ENCODE measurements at regions not wholly inside any gene's neighbourhood (a gene's known extent, or its start where the extent isn't known, plus 50 kb on each side); places are given as distances from the start of the nearest gene placed in this dataset.

DNA sequence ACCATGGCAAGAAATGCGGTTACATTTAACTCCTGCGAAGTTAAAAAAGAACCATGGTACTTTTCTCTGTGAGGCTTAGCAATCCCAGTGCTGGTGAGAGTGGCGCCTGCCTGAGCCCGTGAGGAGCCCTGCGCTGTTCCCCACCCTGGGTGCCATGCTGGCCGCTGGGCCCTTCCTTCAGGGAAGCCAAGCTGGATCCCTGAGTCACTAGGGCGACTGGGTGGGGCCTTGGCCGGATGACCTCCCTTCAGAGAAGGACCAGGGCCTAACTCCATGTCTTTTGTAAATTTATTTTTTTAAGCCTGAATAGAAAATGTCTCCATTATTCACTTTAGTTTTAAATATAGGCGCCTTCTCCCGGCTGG lies 209.1 kb downstream of the ERMARD start:
- H3K36me3 Mint-ChIP-seq (ENCODE audit: low read depth), result no peaks in the 10 kb centered on the region
- no peak overlapping the region for H3K27ac Mint-ChIP-seq
- H3K27me3 Mint-ChIP-seq (ENCODE audit: low read depth), result peaks cover 16% of the 10 kb centered on the region
- no peaks in the 10 kb centered on the region for H3K4me1 Mint-ChIP-seq (ENCODE audit: low read depth)
- no peaks in the 10 kb centered on the region for H3K9me3 Mint-ChIP-seq
- no peak for DNase-seq (ENCODE audit: low spot score)
- H3K4me3 Mint-ChIP-seq, result no peak overlapping the region

DNA sequence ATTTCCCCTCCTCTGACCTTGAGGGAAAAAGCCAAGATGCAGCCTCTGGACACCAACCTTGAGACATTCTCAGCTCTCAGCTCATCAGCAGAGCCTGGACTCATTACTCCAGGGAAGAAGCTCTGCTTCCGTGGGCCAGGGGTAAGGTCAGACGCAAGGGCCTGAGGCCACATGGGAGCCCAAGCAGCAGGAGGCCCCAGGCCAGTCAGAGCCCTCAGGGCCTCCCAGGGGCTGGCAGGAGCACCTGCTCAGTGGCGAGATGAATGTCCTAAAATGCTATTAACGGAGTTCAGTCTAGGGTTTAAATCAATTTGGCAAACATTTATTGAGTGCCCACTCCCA lies 208.6 kb downstream of the ERMARD start:
- H3K27ac Mint-ChIP-seq, result no peak overlapping the region
- no peaks in the 10 kb centered on the region for H3K36me3 Mint-ChIP-seq (ENCODE audit: low read depth)
- H3K9me3 Mint-ChIP-seq, result no peaks in the 10 kb centered on the region
- H3K4me3 Mint-ChIP-seq, result no peak overlapping the region
- H3K4me1 Mint-ChIP-seq (ENCODE audit: low read depth), result no peaks in the 10 kb centered on the region
- peaks cover 15% of the 10 kb centered on the region for H3K27me3 Mint-ChIP-seq (ENCODE audit: low read depth)
- no peak for DNase-seq (ENCODE audit: low spot score)

DNA sequence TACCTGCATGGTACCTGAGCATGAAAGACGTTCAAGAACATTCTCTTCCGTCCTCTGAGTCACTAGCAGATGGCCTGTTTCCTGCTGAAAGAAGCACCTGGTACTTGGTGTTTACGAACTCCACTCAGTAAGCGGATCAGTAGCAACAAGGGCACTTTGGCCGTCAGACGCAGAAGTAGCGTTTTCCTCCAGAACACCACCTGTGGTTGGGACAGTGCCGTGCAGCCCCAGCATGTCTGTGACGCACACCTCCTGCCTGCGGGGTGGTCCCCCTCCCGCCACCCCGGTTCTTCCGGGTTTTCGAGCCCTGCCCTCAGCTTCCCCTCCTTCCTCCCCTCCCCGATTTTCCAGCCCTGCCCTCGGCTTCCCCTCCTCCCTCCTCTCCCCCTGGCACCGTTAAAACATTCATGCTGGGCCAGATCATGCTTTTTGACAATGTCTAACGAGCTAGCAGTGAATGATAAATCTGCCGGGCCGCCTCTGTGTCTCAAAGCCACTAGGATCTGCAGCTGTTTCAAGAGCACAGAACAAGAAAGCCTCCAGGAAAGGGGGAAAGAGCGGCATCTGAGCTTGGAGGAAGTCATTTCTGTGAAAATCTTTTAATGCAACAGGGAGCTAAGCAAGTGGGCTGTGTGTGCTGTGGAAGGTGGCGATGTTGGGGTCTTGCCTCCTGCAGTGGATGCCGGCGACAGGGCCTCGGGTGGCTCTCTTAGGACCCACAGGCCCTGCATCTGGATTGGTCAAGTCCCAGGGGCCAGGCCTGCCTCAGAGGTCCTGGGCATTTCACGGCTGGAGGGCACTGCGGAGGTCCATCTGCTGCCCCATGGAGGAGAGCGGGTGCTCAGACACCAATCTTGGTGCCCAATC lies 207.9 kb downstream of the ERMARD start:
- DNase-seq (ENCODE audit: low spot score), result no peak
- Mint-ChIP-seq H3K27ac (no peak overlapping the region), H3K36me3 (ENCODE audit: low read depth) (no peaks in the 10 kb centered on the region)

DNA sequence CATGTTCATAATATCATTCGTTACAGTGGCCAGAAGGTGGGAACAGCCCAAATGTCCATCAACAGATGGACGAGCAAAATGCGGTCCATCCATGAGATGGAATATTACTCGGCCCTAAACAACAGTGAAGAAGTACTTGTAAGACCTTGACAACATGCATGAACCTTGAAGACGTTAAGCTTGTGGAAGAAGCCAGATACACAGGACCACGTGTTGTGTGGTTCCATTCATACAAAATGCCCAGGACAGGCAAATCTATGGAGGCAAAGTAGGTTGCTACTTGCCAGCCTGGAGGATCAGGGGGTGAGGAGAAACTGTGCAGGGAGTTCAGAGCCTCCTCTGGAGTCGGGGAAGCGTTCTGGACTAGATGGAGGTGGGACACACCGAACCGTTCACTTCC lies 207.1 kb downstream of the ERMARD start:
- Mint-ChIP-seq H3K27me3 (ENCODE audit: low read depth) (peaks cover 15% of the 10 kb centered on the region), H3K9me3 (no peaks in the 10 kb centered on the region), H3K4me3 (no peak overlapping the region), H3K36me3 (ENCODE audit: low read depth) (no peaks in the 10 kb centered on the region), H3K4me1 (ENCODE audit: low read depth) (no peaks in the 10 kb centered on the region), H3K27ac (no peak overlapping the region)
- DNase-seq (ENCODE audit: low spot score), result no peak

More for the DNA sequence above, 207.9 kb downstream of the ERMARD start:
- H3K4me1 Mint-ChIP-seq (ENCODE audit: low read depth), result no peaks in the 10 kb centered on the region
- H3K4me3 Mint-ChIP-seq, result no peak overlapping the region
- no peaks in the 10 kb centered on the region for H3K9me3 Mint-ChIP-seq
- H3K27me3 Mint-ChIP-seq (ENCODE audit: low read depth), result peaks cover 15% of the 10 kb centered on the region

DNA sequence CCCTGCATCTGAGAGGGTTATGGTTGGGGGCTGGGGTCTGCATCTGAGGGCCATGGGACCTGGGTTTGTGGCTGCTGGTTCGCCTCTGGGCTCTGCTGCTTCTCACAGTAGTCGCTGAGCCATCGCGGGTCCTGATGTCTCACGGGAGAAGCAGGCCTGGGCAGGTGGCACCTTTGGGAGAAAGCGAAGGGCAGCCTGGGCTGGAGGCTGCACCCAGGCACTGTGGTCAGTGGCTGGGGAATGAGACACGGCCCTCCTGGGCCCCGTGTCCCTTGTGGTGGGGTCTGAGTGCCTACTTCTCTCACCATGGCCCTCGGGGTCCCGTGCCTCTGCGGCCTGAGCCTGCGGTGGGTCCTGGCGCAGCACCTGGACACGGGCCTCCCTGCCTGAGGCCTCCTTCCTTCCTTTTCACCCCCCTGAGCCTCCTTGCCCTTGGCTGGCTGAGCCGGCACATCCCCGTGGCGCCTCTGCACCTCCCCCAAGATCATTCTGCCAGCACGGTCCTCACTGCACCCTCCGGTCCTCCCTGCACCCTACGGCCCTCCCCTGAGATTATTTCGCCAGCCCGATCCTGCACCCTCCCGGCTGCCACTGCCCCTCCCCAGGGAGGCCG lies 206.0 kb downstream of the ERMARD start:
- H3K27ac Mint-ChIP-seq, result no peak overlapping the region
- H3K4me1 Mint-ChIP-seq (ENCODE audit: low read depth), result no peaks in the 10 kb centered on the region
- H3K4me3 Mint-ChIP-seq, result no peak overlapping the region
- no peak for DNase-seq (ENCODE audit: low spot score)
- H3K9me3 Mint-ChIP-seq, result no peaks in the 10 kb centered on the region
- H3K27me3 Mint-ChIP-seq (ENCODE audit: low read depth), result peaks cover 8% of the 10 kb centered on the region
- H3K36me3 Mint-ChIP-seq (ENCODE audit: low read depth), result no peaks in the 10 kb centered on the region

DNA sequence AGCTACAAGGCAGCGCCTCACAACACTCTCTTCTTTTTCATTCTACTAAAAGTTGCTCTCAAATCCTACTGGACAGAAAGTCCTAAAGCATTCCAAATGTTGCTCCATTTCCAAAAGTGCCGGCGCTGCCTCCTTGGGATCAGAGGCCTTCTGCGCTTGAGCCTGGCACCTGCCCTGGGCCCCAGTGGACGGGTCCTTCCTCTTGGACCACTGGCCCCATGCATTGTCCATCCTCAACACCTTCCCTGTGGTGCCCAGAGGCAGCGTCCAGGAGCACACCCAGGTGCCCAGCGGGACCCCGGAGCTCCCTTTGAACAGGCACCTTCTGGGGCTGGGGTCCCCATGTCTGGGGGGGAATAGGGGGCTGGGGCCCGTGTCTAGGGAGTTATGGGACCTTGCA lies 205.2 kb downstream of the ERMARD start:
- Mint-ChIP-seq H3K4me3 (no peak overlapping the region), H3K4me1 (ENCODE audit: low read depth) (no peaks in the 10 kb centered on the region), H3K27ac (no peak overlapping the region), H3K9me3 (no peaks in the 10 kb centered on the region), H3K36me3 (ENCODE audit: low read depth) (no peaks in the 10 kb centered on the region), H3K27me3 (ENCODE audit: low read depth) (peaks cover 4% of the 10 kb centered on the region)
- DNase-seq (ENCODE audit: low spot score), result no peak

DNA sequence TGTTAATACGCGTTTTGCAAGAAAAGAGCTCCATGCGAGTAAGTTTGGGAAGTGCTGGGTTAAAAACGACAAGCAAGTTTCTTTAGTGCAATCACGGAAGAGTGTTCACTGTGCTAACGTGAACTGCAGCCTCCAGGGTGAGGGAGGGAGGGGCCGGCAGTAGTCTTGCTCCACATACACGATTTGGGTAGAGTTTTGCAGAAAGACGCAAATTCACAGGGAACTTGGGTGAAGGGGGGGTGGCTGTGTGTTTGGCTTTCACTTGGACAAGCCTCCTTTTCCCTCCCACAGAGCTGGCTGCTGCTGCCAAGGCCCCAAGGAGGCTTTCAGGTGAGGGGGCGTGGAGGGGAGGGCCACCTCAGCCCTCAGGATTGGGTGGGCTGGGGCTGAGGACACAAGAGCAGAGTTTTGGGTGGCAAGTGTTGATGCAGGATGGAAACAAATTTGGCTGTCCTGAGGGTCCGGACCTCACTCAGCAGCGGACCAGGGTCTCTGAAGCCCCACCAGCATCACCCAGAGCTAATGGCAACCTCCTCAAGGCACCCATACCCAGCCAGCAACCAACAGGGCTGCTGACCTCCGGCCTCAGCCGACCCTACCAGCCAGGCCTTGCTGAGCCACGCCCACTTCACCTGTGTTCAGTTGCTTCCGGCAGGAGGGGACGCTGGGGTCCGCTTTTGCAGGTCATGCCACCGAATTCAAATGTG lies 204.5 kb downstream of the ERMARD start:
- Mint-ChIP-seq H3K27me3 (ENCODE audit: low read depth) (no peaks in the 10 kb centered on the region), H3K27ac (no peak overlapping the region), H3K4me3 (no peak overlapping the region), H3K36me3 (ENCODE audit: low read depth) (no peaks in the 10 kb centered on the region), H3K4me1 (ENCODE audit: low read depth) (no peaks in the 10 kb centered on the region), H3K9me3 (no peaks in the 10 kb centered on the region)
- no peak for DNase-seq (ENCODE audit: low spot score)

DNA sequence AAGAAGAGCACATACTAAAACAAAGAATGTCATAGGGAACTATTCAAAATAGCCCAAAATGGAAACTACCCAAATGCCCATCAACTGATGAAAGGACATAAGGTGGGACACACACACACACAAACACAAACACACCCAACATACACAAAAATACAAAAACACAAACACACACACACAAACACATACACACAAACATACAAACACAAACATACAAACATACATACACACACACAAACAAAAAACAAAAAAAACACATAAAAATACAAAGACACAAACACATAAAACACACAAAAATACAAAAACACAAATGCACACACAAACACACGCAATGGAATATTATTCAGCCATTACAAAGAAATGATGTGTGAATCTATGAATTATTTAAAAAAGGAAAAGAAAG lies 203.6 kb downstream of the ERMARD start:
- no peak overlapping the region for H3K4me3 Mint-ChIP-seq
- no peaks in the 10 kb centered on the region for H3K9me3 Mint-ChIP-seq
- no peaks in the 10 kb centered on the region for H3K27me3 Mint-ChIP-seq (ENCODE audit: low read depth)
- no peak overlapping the region for H3K27ac Mint-ChIP-seq
- no peaks in the 10 kb centered on the region for H3K36me3 Mint-ChIP-seq (ENCODE audit: low read depth)
- H3K4me1 Mint-ChIP-seq (ENCODE audit: low read depth), result no peaks in the 10 kb centered on the region
- DNase-seq (ENCODE audit: low spot score), result no peak

DNA sequence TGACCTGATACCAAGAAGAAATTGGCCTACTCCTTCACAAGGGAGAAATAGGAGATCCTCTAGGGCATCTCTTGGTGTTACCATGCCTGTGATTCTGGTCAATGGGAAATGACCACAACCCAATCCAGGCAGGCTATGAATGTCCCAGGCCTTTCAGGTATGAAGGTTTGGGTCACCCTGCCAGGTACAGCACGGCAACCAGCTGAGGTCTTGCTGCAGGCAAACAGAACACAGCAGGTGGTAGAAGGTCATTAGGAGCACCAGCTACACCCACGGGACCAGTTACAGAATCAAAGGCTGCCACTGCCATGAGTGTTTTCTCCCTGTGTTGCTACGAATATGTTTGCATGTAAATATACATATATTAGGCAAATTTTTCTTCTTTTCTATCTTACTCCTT lies 202.3 kb downstream of the ERMARD start:
- Mint-ChIP-seq H3K27ac (no peak overlapping the region), H3K27me3 (ENCODE audit: low read depth) (peaks cover 5% of the 10 kb centered on the region), H3K36me3 (ENCODE audit: low read depth) (no peaks in the 10 kb centered on the region), H3K4me1 (ENCODE audit: low read depth) (no peaks in the 10 kb centered on the region), H3K9me3 (no peaks in the 10 kb centered on the region), H3K4me3 (no peak overlapping the region)
- no peak for DNase-seq (ENCODE audit: low spot score)

DNA sequence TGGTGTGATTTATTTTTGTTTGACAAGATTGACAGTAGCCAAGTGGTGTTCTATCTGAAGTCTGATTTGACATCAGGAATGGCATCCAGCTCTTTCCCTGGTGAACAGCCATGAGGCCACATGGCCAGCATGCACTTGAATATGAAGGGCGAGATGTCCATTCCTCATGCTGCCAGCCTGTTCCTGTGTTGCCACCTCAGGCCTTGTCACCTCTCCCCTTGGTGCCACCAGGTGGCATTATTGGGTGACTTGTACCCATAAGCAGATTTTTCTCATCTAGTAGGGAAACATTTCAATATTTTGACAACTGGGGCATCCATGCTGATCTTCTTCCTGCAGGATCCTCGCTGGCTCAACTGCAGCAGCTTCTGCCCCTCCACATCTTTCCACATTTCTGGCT lies 199.1 kb downstream of the ERMARD start:
- Mint-ChIP-seq H3K27ac (no peak overlapping the region), H3K4me3 (no peak overlapping the region), H3K27me3 (ENCODE audit: low read depth) (peaks cover 11% of the 10 kb centered on the region), H3K9me3 (no peaks in the 10 kb centered on the region), H3K36me3 (ENCODE audit: low read depth) (no peaks in the 10 kb centered on the region), H3K4me1 (ENCODE audit: low read depth) (peaks cover 5% of the 10 kb centered on the region)
- no peak for DNase-seq (ENCODE audit: low spot score)

DNA sequence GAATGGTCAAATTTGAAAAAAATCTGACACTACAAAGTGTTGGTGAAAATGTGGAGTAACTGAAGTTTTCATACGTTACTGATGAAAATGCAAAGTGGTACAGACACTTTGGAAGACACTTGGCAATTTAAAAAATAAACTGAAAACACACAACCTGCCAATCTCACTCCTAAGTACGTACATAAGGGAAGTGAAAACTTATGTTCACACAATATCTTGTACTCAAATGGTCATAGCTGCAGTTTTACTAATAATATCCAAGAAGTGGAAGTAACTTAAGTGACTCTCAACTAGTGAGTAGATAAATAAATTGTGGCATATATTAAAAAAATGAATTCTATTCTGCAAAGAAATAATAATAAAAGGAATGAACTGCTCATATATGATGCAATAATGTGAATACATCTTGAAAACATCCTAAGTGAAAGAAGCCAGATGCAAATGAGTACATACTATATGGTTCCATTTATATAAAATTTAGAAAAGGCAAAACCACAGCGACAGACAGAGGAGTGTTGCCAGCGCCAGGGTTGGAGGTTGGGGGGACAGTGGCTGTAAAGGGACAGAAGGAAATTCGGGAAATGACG lies 198.2 kb downstream of the ERMARD start:
- Mint-ChIP-seq H3K9me3 (no peaks in the 10 kb centered on the region), H3K4me3 (no peak overlapping the region), H3K36me3 (ENCODE audit: low read depth) (no peaks in the 10 kb centered on the region), H3K4me1 (ENCODE audit: low read depth) (peaks cover 5% of the 10 kb centered on the region), H3K27me3 (ENCODE audit: low read depth) (peaks cover 11% of the 10 kb centered on the region), H3K27ac (no peak overlapping the region)
- DNase-seq (ENCODE audit: low spot score), result no peak

DNA sequence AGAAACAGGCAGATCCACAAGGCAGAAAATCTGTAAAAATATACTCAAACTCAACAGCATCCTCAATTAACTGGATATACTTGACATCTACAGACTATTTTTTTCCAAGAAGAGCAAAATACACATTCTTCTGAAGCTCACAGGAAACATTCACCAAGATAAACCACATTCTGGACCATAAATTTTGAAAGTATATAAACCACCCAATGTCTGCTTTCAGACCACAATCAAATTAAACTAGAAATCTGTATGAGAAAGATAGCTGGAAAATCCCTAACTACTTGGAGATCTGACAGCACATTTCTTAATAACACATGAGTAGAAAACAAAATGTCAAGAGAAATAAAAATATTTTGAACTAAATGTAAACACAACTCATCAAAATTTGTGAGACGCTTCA lies 195.5 kb downstream of the ERMARD start:
- Mint-ChIP-seq H3K27me3 (ENCODE audit: low read depth) (peaks cover 11% of the 10 kb centered on the region), H3K4me1 (ENCODE audit: low read depth) (peaks cover 5% of the 10 kb centered on the region), H3K9me3 (peaks cover 9% of the 10 kb centered on the region), H3K36me3 (ENCODE audit: low read depth) (no peaks in the 10 kb centered on the region), H3K27ac (no peak overlapping the region), H3K4me3 (no peak overlapping the region)
- DNase-seq (ENCODE audit: low spot score), result no peak

DNA sequence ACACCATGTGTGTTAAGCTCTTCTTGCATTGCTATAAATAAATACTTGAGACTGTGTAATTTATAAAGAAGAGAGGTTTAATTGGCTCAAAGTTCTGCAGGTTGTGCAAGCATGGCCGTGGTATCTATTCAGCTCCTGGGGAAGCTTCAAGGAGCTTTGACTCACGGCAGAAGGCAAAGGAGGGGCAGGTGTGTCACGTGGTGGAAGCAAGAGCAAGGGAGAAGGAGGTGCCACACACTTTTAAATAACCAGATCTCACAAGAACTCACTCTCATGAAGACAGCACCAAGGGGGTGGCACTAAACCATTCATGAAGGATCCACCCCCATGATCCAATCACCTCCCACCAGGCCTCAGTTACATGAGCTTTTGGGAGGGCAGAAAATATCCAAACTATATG lies 193.7 kb downstream of the ERMARD start:
- Mint-ChIP-seq H3K27me3 (ENCODE audit: low read depth) (peaks cover 11% of the 10 kb centered on the region), H3K4me3 (no peak overlapping the region), H3K27ac (no peak overlapping the region), H3K36me3 (ENCODE audit: low read depth) (no peaks in the 10 kb centered on the region), H3K4me1 (ENCODE audit: low read depth) (peaks cover 5% of the 10 kb centered on the region), H3K9me3 (peaks cover 9% of the 10 kb centered on the region)
- no peak for DNase-seq (ENCODE audit: low spot score)

DNA sequence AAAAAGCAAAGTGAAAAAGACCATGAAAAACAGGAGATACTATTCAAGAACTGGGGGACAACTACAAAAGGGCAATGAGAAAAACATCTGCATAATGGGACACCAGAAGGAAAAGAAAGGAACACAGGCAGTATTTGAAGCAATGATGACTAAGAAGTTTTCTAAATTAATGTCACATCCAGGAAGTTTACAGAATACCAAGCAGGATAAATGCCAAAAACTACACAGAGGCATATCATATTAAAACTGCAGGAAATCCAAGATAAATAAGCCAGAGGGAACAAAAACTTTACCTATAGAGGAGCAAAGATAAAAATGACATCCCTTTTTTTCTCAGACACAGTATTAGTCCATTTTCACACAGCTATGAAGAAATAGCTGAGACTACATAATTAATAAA lies 193.0 kb downstream of the ERMARD start:
- no peak for DNase-seq (ENCODE audit: low spot score)
- Mint-ChIP-seq H3K27me3 (ENCODE audit: low read depth) (peaks cover 10% of the 10 kb centered on the region), H3K36me3 (ENCODE audit: low read depth) (no peaks in the 10 kb centered on the region), H3K4me3 (no peak overlapping the region), H3K9me3 (peaks cover 9% of the 10 kb centered on the region), H3K4me1 (ENCODE audit: low read depth) (peaks cover 5% of the 10 kb centered on the region), H3K27ac (no peak overlapping the region)

Data from T-helper 2 cell treated with Interferon-gamma antibody and Interleukin-4, amounts not matched to agents 5 μg/mL and 100 μg/mL, for 36 hours (primary cell).